Posterior cingulate gyrus (tissue), 11 donors: ENCODE measurements at regions not wholly inside any gene's neighbourhood (a gene's known extent, or its start where the extent isn't known, plus 50 kb on each side); places are given as distances from the start of the nearest gene placed in this dataset.
"Not testable (repeated sequence)": the region's sequence is repeated elsewhere in the genome, so short reads cannot be mapped to it uniquely, and the experiment has no call there.

Experiments
- DNase-seq, 10 donors: peaks; one replicate each; pipeline versions ENCODE4 v3.0.0 to v3.0.0-alpha.2; 2020 to 2021; ENCODE audit warnings: mixed read lengths in 3 of 10
- intact Hi-C: fragments of 100-400 bp; cut with DNase I; formaldehyde crosslinking; loops from one replicate; pipeline ENCODE4 v1.15.1; 2023

GRCh38 chr2:110394769-110395168 is 77.8 kb downstream of the LIMS4 start:
- DNase-seq, intact Hi-C loops: not testable (repeated sequence)

DNA sequence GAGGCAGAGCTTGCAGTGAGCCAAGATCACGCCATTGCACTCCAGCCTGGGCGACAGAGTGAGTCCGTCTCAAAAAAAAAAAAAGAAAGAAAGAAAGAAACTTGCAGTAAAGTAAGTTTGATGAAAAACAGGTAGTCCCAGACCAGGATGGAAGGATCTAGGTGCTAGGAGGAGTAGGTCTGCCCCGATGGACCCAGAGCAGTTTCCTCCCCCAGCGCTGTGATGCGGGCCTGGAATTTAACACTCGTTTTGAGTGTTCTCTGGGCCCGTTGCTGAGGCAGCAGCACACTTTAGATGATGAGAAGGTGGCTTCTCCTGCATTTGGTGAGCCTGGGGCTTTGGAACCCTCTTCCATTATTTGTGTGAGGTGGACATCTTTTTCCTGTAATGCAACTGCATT is 80.2 kb downstream of the LIMS4 start:
- peak in 4 of 10 donors; percentile 16 to 39 (median 22) for DNase-seq
- intact Hi-C loops, result not testable (repeated sequence)

GRCh38 chr2:110391035-110391418 is 81.6 kb downstream of the LIMS4 start:
- DNase-seq, result peak in 2 of 10 donors; percentile 7 to 10
- intact Hi-C loops, result not testable (repeated sequence)

DNA sequence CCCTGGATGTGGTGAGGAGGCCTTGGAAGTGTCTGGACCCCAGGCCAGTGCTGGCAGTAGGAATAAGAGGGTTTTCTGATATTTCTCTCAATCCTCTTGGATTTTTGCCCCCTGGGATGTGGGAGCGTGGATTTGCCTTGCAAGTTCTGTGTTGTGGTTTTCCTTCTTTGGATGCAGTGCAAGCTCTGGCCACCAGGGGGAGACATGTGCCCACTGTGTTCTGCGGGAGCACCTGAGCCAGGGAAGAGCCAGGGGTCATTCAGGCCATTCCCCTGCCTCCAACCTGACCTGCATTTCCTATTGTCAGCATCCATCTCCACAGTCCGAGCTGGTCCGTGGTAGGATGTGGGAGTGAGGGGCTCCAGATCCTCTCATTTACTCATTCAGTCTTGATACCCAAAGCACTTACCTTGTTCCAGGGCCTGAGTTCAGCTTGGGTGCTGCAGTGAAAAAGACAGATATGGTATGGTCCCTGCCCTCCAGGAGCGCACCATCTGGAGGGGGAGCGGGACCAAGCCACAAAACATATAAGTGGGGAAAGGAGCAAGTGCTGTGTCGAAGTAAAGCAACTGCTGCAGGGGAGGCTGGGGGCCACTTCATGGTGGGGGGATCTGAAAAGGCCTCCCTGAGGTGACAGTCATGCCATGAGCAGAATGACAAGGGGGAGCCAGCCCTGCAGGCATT is 82.1 kb downstream of the LIMS4 start:
- DNase-seq, result peak in 2 of 10 donors; percentile 8 to 31
- intact Hi-C loops, result not testable (repeated sequence)

- intact Hi-C loops, result not testable (repeated sequence)
- peak in 3 of 10 donors; percentile 14 to 57 (median 42) for DNase-seq
Measured at GRCh38 chr2:110387044-110387443, 85.6 kb downstream of the LIMS4 start.

- intact Hi-C loops, result not testable (repeated sequence)
- DNase-seq, result peak in 4 of 10 donors; percentile 2 to 45 (median 32)
Measured at GRCh38 chr2:110386546-110386945, 86.1 kb downstream of the LIMS4 start.

DNA sequence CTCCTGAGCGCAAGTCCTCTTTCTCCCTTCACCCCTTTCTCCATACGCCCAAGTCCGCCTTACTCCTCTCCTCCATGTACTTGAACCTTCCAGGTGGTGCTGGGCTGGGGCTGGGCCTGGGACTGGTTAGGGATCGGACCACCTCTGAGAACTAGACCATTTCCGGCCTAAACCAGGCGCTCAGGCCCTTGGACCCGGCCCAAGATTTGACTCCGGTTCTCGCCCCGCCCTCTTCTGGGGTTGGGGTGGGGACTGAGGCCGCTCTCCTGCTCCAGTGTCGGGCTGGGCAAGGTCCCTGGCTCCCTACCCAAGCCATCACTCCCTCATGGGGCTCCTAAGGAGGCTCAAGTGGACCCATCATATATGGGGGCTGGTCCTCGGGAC is 87.9 kb downstream of the LIMS4 start:
- intact Hi-C loops, DNase-seq: not testable (repeated sequence)

GRCh38 chr2:110384109-110384735 is 88.4 kb downstream of the LIMS4 start:
- intact Hi-C loops, DNase-seq: not testable (repeated sequence)

DNA sequence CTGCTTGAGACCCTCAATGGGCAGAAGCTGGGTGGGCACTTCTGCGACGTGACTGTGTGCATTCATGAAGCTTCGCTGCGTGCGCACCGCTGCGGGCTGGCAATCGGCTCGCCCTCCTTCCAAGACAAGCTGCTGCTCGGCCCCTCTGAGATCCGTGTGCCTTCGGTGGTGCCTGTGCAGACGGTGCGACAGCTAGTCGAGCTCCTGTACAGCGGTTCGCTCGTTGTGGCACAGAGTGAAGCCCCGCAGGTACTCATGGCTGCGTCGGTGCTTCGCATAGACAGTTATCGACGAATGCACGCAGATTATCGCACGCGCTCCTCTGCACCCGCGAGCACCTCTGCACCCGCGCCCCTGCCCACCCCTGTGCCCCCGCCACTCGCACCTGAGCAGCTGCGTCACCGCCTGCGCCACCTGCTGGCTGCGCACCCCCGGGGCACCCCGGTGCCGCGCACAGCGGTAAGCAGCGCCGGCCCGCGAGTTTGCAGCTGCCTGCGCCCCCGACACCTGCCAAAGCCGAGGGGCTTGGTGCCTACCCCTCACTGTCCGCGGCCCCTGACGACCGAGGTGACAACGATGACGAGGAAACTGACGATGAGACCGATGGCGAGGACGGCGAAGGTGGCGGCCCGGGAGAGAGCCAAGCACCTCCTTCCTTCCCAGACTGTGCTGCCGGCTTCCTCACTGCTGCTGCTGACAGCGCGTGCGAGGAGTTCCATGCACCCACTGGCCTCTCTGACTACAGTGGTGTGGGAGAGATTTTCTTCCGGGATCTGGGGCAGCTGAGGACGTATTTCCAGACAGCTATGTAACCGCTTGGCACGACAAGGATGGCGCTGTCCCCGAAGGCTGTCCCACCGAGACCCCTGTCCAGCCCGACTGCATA is 89.2 kb downstream of the LIMS4 start:
- DNase-seq, intact Hi-C loops: not testable (repeated sequence)

DNA sequence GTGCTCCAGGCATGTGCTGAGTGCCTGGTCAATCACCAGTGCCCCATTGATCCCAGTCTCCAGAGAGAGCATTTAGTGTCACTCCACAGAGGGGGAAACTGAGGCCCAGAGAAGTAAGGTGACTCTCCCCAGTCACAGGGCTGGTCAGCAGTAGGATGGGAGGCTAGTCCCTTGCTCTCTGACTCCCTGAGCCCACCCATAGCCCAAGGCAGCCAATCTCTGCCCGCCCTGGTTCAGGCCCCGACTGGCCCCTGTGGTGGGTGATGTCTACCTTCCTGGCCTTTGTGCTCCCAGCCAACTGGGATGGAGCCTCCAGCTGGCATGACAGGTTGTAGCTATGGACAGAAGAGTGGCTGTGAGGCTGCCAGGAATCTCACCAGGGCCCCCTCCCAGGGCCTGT is 99.1 kb downstream of the LIMS4 start:
- peak in 3 of 10 donors; percentile 38 to 69 (median 58) for DNase-seq
- intact Hi-C loops, result not testable (repeated sequence)

GRCh38 chr2:110371633-110372032 is 101.0 kb downstream of the LIMS4 start:
- intact Hi-C loops, result not testable (repeated sequence)
- DNase-seq, result peak in 3 of 10 donors; percentile 39 to 50 (median 43)

DNA sequence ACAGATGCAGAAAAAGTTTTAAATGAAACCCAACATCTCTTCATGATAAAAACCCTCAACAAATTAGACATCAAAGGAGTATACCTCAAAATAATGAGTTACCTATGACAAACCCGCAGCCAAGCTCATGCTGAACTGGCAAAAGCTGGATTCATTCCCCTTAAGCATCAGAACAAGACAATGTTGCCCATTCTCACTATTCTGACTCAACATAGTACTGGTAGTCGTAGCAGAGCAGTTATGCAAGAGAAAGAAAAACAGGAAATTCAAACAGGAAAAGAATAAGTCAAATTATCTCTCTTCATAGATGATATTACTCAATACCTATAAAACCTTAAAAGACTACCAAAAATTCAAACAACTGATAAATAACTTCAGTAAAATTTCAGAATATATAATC is 115.0 kb downstream of the LIMS4 start:
- DNase-seq, intact Hi-C loops: not testable (repeated sequence)

GRCh38 chr2:110354294-110355018 is 118.2 kb downstream of the LIMS4 start:
- not testable (repeated sequence) for DNase-seq

DNA sequence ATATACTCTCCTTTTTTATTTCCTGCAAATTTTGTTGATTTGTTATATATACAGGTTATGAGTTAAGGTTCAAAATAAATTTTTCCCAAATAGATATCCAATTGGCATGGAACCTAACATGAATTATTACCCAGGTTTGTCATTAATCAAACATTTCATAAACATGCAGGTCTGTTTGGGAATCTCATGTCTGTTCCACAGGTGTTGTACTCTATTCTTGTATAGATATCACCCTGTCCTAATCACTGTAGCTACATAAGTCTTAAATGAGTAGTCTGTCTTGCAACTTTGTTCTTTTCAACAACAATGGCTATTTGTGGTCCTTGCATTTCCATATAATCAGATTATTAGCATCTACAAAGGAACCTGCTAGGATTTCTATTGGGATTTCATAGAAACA is 121.9 kb downstream of the LIMS4 start:
- intact Hi-C loops, DNase-seq: not testable (repeated sequence)

More at GRCh38 chr2:110354294-110355018, 118.2 kb downstream of the LIMS4 start:
- intact Hi-C loops, result not testable (repeated sequence)

- peak in 3 of 10 donors; percentile 19 to 67 (median 58) for DNase-seq
- intact Hi-C loops, result not testable (repeated sequence)
Measured at GRCh38 chr2:110348902-110349301, 123.7 kb downstream of the LIMS4 start.

GRCh38 chr2:110344405-110345035 is 128.1 kb downstream of the LIMS4 start:
- intact Hi-C loops, result not testable (repeated sequence)
- peak in 4 of 10 donors; percentile 14 to 64 (median 53) for DNase-seq

DNA sequence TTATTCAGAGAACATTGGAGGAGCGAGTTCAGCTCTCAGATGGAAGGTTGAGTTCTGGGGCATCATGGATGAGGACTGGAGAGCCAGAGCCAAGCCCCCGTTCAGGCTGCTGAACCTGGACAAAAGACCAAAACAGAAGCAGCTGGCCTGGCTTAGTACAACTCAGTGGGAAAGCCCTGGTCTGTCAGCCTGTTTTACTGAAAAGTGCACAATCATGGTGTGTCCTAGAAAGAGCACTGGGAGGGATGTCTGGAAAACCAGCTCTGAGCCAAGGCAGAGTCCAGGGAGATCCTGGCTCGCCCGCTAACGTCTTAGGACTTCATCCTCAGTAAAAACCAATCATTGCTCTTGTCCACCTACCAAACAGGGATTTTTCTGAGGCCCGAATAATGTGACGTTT is 129.7 kb upstream of the MTLN start:
- DNase-seq, intact Hi-C loops: not testable (repeated sequence)

DNA sequence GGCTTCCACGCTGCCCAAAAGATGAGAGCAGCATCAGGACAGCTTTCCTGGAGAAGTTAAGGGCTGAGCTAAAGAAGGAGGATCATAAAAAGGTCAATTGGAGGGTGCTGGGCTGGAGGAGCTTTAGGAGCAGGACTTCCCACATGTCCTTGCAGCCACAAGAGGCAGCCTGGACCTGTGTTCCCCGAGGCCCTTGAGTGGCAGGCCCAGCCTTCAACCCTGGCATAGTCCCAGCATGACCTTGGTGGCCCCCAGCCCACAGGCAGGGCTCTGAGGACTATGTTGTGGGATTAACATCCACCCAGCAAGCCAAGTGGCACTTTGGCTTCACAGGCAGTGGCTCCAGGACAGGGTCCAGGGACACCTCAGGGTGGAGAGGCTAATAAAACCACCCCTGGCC is 126.8 kb upstream of the MTLN start:
- DNase-seq, intact Hi-C loops: not testable (repeated sequence)

- DNase-seq, result peak in 3 of 10 donors; percentile 39 to 67 (median 60)
- intact Hi-C loops, result not testable (repeated sequence)
Measured at GRCh38 chr2:110338277-110339003, 126.1 kb upstream of the MTLN start.
